SH-SY5Y (cell line): ENCODE measurements at regions not wholly inside any gene's neighbourhood (a gene's known extent, or its start where the extent isn't known, plus 50 kb on each side); places are given as distances from the start of the nearest gene placed in this dataset.

Source experiments
- GATA2 ChIP-seq: IDR thresholded peaks from 2 replicates; pipeline ENCODE4 v1.6.1; 2011; ENCODE audit warnings: mild to moderate bottlenecking, low read depth, low read length
- GATA3 ChIP-seq: IDR thresholded peaks from 2 replicates; pipeline ENCODE4 v1.6.1; 2011; ENCODE audit warnings: low read depth, mild to moderate bottlenecking, low read length, moderate library complexity

GRCh38 chr1:38257374-38257773 lies 210.8 kb upstream of the POU3F1 start:
- TF ChIP-seq GATA2 (no peak), GATA3 (no peak)
